Tibial artery (tissue), 4 donors: ENCODE measurements at regions not wholly inside any gene's neighbourhood (a gene's known extent, or its start where the extent isn't known, plus 50 kb on each side); places are given as distances from the start of the nearest gene placed in this dataset.

Experiments used
- DNase-seq, 2 donors: peaks; one replicate each; pipeline ENCODE4 v3.0.0-alpha.2; 2019
- H3K27ac ChIP-seq, 2 donors: fragments of 200-600 bp; sonication (generic) in 1 of 2; 1 replicate in 1 of 2; 2 replicates in 1 of 2; pipeline ENCODE4 v1.5.1; 2018 to 2019; ENCODE audit warnings: mild to moderate bottlenecking in 1 of 2
- H3K27me3 ChIP-seq, 2 donors: fragments of 200-600 bp; sonication (generic) in 1 of 2; one replicate each; pipeline versions ENCODE4 v1.5.1 to v1.6.0; 2016 to 2019
- H3K36me3 ChIP-seq, 3 donors: fragments of 200-600 bp; sonication (generic) in 2 of 3; one replicate each; pipeline ENCODE4 v1.5.1; 2016 to 2019; ENCODE audit warnings: mild to moderate bottlenecking in 2 of 3
- H3K4me1 ChIP-seq, 4 donors: fragments of 200-600 bp; sonication (generic) in 2 of 4; 1 replicate in 3 of 4; 2 replicates in 1 of 4; pipeline ENCODE4 v1.5.1; 2016 to 2019
- H3K4me3 ChIP-seq, 2 donors: fragments of 200-600 bp; sonication (generic) in 1 of 2; 1 replicate in 1 of 2; 2 replicates in 1 of 2; pipeline ENCODE4 v1.5.1; 2018 to 2019; ENCODE audit warnings: mild to moderate bottlenecking in 2 of 2
- H3K9me3 ChIP-seq, 3 donors: fragments of 200-600 bp; sonication (generic) in 1 of 3; one replicate each; pipeline ENCODE4 v1.5.1; 2016 to 2019
- CTCF ChIP-seq, 2 experiments: fragments of 200-600 bp in 1 of 2; fragments of 450-650 bp in 1 of 2; IDR thresholded peaks; one replicate each; pipeline ENCODE4 v1.5.1; 2017 to 2019; ENCODE audit warnings: antibody characterized with exemption in 2 of 2, mild to moderate bottlenecking in 1 of 2, moderate library complexity in 1 of 2
- intact Hi-C: fragments of 100-400 bp; cut with DNase I; formaldehyde crosslinking; loops from one replicate; pipeline ENCODE4 v1.15.0; 2023; ENCODE audit warnings: low total_unique reads

- no peak for DNase-seq
- H3K27me3 ChIP-seq = no peaks in the 10 kb centered on the region
- H3K9me3 ChIP-seq = no peaks in the 10 kb centered on the region
- intact Hi-C loops = no loop called here
- H3K4me3 ChIP-seq = no peak overlapping the region
- TF ChIP-seq CTCF (IDR thresholded peaks at IDR 0.05) = no peak
- peaks cover 0 to 19% (median 5%) of the 10 kb centered on the region in 4 donors for H3K4me1 ChIP-seq
- H3K27ac ChIP-seq = no peak overlapping the region
- no peaks in the 10 kb centered on the region for H3K36me3 ChIP-seq
Observed at GRCh38 chr1:83559129-83559840, 439.6 kb downstream of the TTLL7 start.

GRCh38 chr1:83555871-83556270 lies 443.1 kb downstream of the TTLL7 start:
- Histone ChIP-seq H3K36me3 (no peaks in the 10 kb centered on the region), H3K27me3 (no peaks in the 10 kb centered on the region), H3K4me3 (no peak overlapping the region), H3K4me1 (peaks cover 0 to 34% (median 10%) of the 10 kb centered on the region in 4 donors), H3K9me3 (no peaks in the 10 kb centered on the region), H3K27ac (peak overlapping the region in 1 of 2 donors; percentile 3)
- intact Hi-C loops = no loop called here
- no peak for DNase-seq
- TF ChIP-seq CTCF (IDR thresholded peaks at IDR 0.05) = no peak

DNA sequence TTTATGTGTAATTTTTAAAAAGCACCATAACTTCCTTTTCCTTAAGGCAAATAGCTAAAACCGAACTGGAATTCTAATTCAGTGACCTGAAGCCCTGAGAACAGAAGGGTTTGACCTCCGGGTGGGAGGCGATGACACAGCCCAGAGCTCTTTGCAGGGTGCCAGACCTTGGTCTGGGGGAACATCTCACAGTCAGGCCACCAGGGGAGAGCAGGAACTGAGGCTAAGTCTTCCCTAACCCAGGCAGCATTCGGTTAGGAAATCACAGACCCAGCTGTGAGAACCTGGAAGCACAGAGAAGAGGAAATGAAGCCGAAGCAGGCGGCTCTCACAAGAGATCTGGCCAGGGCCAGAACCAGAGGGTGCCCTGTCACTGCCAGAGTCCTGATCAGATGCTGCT lies 444.8 kb downstream of the TTLL7 start:
- Histone ChIP-seq H3K9me3 (no peaks in the 10 kb centered on the region), H3K4me3 (no peak overlapping the region), H3K27ac (peak overlapping the region in 1 of 2 donors; percentile 50), H3K27me3 (no peaks in the 10 kb centered on the region), H3K4me1 (peaks cover 0 to 37% (median 8%) of the 10 kb centered on the region in 4 donors), H3K36me3 (no peaks in the 10 kb centered on the region)
- intact Hi-C loops = no loop called here
- DNase-seq = no peak
- TF ChIP-seq CTCF (IDR thresholded peaks at IDR 0.05) = no peak

- no peaks in the 10 kb centered on the region for H3K36me3 ChIP-seq
- no peaks in the 10 kb centered on the region for H3K9me3 ChIP-seq
- no peak for TF ChIP-seq CTCF (IDR thresholded peaks at IDR 0.05)
- no peak overlapping the region for H3K4me3 ChIP-seq
- H3K4me1 ChIP-seq = peaks cover 0 to 37% (median 6%) of the 10 kb centered on the region in 4 donors
- DNase-seq = no peak
- no peak overlapping the region for H3K27ac ChIP-seq
- no peaks in the 10 kb centered on the region for H3K27me3 ChIP-seq
- intact Hi-C loops = no loop called here
Observed at GRCh38 chr1:83552820-83553219, 446.1 kb downstream of the TTLL7 start.

DNA sequence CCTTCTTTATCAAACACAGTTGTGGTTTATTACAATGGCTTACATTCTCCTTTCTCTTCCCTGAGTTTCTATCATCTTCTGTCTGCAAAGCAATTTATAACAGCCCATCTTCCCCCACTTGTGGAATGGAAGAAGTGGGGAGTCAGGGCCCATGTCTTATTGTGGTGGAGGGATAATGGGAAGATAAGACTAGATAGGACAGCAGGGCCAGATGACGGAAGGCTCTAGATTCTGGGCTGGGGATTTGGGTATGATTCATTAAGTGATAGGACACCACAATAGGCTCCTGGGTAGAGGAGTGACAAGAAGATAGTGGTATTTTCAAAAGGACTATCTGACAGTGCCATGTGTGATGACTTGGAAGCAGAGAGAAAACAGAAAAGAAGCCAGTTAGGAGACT lies 450.6 kb downstream of the TTLL7 start:
- Histone ChIP-seq H3K4me1 (peaks cover 0 to 12% (median 4%) of the 10 kb centered on the region in 4 donors), H3K27me3 (no peaks in the 10 kb centered on the region), H3K9me3 (no peaks in the 10 kb centered on the region), H3K36me3 (no peaks in the 10 kb centered on the region), H3K4me3 (no peak overlapping the region), H3K27ac (no peak overlapping the region)
- DNase-seq = no peak
- TF ChIP-seq CTCF (IDR thresholded peaks at IDR 0.05) = no peak
- intact Hi-C loops = no loop called here
